ENCODE measurements at regions not wholly inside any gene's neighbourhood (a gene's known extent, or its start where the extent isn't known, plus 50 kb on each side); places are given as distances from the start of the nearest gene placed in this dataset.

GRCh38 chr4:11748164-11748872, 319.6 kb upstream of the HS3ST1 start:
- DNase-seq (ENCODE audit: low spot score), result no peak

GRCh38 chr4:11746734-11747133, 318.0 kb upstream of the HS3ST1 start:
- DNase-seq (ENCODE audit: low spot score), result no peak

DNA sequence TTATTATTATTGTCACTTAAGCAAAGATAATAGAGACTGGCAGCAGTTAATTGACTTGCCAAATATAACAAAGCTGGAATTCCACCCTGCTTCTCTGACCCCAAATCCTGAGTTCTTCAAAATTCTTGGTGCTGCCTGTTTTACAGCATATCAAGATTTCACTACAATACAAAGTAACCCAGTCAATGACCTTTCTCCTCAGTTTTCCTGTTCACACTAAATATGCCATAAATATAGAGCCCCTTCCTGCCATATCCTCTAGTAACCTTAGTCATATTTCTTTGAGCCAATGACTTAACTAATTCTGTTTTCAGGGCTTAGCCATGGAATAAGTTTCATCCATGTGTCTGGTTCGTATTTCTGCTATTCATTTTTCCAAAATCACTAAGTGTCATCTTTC, 315.3 kb upstream of the HS3ST1 start:
- DNase-seq (ENCODE audit: low spot score), result no peak

DNA sequence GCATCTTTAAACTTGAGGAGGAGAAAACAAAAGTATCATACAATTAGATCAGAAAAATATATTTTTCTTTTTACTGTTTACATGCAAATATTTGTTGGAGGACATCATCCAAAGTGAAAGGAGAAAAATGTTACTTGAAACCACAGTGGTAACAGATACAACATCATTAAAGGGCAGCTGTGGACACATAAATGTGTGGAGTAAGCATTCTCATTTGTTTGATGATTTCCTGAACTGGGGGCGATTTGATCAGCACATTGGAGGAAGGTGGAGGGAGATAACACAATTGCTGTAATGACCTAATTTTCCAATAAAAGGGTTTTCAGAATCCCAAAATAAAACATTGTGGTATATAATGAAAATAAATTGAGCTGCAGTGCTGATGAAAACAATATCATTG, 314.5 kb upstream of the HS3ST1 start:
- no peak for DNase-seq (ENCODE audit: low spot score)

DNA sequence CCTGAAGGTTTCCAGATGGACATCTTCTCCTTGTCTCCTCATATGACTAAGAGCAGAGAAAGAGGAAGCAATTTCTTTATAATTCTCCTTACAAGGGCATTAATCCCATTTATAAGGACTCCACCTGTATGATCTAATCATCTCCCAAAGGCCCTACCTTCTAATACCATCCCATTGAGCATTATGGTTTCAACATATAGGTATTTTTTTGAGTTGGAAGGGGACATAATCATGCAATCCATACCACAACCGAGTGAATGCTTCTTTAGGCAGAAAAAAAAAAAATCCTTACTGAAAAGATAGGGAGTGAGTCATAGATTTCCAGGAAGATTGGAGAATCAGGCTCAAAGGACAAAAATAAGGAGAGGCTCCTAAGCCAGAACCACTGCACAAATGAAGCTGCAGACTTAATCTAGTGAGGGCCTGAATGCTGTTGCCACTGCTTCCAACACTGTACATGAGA, 312.5 kb upstream of the HS3ST1 start:
- DNase-seq (ENCODE audit: low spot score), result no peak

GRCh38 chr4:11739992-11740391, 311.3 kb upstream of the HS3ST1 start:
- DNase-seq (ENCODE audit: low spot score), result no peak

GRCh38 chr4:11736978-11737377, 308.3 kb upstream of the HS3ST1 start:
- DNase-seq (ENCODE audit: low spot score), result no peak

DNA sequence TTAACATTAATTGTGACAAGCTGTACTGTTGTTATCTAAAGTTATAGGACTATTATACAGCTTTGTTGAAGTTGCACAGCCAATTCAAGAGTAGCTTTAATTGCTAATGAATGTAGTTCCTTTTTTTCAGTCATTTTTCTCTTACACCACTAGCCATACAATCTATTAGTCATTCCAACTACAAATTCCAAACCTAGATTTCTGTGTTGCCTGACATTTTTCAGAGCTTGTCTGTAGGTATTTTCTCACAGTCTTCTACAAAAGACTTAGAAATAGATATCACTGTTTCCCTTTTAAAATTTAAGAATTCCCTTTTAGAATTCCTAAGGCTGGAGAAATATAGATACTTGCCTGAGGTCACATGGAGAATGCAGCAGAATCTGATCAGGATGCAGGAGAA, 307.0 kb upstream of the HS3ST1 start:
- DNase-seq (ENCODE audit: low spot score), result no peak

GRCh38 chr4:11732155-11732554, 303.5 kb upstream of the HS3ST1 start:
- no peak for DNase-seq (ENCODE audit: low spot score)

GRCh38 chr4:11730545-11730944, 301.9 kb upstream of the HS3ST1 start:
- no peak for DNase-seq (ENCODE audit: low spot score)

GRCh38 chr4:11729548-11729947, 300.9 kb upstream of the HS3ST1 start:
- DNase-seq (ENCODE audit: low spot score), result no peak

DNA sequence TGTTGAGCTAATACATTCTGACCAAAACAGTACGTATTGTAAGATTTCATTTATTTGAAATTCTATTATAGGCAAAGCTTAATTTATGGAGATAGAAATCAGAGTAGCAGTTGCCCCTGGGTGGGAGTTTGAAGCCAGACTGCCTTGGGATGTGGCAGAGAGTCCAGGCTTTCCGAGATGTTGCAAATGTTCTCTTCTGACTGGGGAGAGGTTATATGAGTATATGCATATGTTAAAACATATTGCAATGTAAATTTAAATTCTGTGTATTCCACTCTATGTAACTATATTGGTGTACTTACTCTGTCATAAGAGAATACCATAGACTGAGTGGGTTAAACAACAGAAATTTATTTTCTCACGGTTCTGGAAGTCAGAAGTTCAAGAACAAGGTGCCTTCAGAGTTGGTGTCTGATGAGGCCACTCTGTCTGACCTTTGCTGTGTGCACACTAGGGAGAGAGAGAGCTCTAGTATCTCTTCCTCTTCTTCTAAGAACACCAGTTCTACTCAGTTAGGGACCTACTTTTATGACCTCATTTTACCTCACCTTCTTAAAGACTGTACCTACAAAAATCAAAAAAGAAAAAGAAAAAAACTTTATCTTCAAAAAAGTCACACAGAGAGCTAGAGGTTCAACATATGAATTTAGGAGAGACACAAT, 299.3 kb upstream of the HS3ST1 start:
- no peak for DNase-seq (ENCODE audit: low spot score)

DNA sequence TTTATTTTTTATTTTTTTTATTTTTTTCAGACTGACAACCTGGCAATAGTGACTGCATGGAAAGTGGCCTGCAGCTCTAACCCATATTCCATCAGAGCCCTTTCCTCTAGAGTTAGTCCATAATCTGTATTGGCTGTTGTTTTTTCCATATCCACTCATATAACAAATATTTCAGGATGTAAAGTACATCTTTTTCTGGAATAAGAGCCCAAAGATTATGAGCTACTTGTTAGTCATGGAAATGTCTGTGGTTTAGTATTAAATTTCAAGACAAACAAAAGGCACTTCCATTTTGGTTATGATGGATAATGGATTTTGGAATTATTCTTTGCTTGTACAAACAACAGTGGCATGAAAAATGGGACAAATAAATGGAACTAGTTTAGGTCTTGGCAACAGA, 296.0 kb upstream of the HS3ST1 start:
- DNase-seq (ENCODE audit: low spot score), result no peak

GRCh38 chr4:11722223-11722622, 293.5 kb upstream of the HS3ST1 start:
- no peak for DNase-seq (ENCODE audit: low spot score)

GRCh38 chr4:11720292-11720691, 291.6 kb upstream of the HS3ST1 start:
- peak; percentile 8 for DNase-seq (ENCODE audit: low spot score)

GRCh38 chr4:11719879-11720278, 291.2 kb upstream of the HS3ST1 start:
- DNase-seq (ENCODE audit: low spot score), result no peak

DNA sequence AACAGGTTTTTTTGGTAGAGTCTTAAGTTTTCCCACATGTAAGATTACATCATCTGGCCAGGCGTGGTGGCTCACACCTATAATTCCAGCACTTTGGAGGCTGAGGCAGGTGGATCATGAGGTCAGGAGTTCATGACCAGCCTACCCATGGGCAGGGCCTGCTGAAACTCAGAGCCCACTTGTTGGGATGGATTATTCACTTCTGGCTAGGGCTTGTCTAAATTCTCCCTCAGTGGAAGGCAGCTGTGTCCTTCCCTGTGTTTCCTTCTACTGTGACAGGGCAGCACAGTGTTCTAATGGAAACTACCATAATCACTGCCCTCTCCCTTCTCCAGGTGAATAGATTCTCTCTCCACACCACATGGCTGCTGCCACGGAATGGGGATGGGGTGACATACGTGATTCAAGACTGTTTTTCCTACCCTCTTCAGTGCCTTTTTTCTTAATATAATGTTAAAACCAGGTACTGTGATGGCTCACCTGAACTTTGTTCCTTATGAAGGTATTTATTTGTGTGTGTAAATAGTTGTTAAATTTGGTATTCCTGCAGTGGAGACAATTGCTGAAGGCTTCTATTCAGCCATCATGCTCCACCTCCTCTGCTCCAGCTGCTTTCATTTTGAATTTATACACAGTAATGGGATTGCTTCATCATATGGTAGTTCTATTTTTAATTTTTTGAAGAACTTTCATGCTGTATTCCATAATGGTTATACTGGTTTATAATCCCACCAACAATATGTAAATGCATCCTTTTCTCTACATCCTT, 287.2 kb upstream of the HS3ST1 start:
- no peak for DNase-seq (ENCODE audit: low spot score)

GRCh38 chr4:11710453-11711093, 281.9 kb upstream of the HS3ST1 start:
- no peak for DNase-seq (ENCODE audit: low spot score)

DNA sequence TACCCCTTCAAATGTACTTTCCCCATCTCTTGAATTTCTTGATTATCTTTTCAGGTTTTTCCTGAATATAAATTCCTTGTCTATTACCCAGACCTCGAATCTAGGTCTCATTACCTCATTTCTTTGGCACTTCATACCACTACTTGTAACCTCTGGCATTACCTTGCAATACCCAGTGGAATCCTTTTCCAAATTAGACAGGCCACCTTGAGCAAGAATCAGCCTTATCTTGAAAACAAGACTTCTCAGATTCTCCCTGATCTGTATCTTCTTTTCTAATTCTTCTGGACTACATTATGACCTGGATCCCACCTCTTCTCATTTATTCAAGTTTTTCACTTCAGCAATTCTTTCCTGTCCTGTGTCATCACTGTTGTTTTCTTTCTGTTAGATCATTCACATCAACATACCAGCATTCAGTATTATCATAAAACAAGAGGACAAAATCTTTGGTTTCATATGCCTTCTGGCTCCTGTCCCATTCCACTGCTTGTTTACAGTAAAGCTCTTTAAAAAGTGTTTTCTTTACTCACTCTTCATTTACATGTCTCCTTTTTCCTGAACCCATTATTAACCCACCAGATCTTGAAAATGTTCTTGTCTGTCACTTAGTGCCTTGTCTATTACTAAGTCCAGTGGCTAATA, 275.6 kb upstream of the HS3ST1 start:
- DNase-seq (ENCODE audit: low spot score), result no peak

GRCh38 chr4:11702886-11703557, 274.3 kb upstream of the HS3ST1 start:
- no peak for DNase-seq (ENCODE audit: low spot score)

DNA sequence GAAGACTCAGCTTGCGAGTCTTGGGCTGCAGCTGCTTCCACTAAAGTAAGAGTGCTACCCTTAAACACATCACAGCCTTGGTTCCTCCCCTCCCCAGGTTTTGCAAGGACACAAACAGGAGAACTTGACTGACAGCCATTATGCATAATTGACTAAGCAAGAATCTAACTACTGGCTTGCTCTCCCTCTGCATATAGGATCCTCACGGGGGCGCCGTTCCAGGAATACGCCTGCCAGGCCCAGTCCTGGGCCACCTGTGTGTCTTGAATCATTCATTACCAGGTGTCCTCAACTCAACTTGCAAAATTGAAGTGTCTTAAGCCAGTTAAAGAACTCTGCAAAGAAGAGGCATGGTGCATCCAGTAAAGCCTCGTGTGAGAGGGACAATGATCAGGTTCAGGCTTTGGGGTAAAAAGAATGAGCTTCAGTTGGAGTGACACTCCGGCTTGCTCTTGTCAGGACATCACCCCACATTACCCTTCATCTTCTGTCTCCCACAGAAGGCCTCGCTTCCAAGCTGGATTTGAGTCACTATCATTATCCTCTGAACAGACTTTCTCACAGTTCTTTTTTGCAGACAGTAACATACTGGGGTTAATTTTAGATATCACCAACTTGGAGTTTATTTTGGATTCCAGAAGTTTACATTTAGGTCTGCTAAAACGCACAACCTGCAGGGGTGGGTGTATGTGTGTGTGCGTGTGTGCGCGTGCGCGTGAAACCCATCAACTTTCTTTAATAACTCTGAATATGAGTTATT, 273.5 kb upstream of the HS3ST1 start:
- DNase-seq (ENCODE audit: low spot score), result no peak
